ENCODE measurements at regions not wholly inside any gene's neighbourhood (a gene's known extent, or its start where the extent isn't known, plus 50 kb on each side); places are given as distances from the start of the nearest gene placed in this dataset.

DNA sequence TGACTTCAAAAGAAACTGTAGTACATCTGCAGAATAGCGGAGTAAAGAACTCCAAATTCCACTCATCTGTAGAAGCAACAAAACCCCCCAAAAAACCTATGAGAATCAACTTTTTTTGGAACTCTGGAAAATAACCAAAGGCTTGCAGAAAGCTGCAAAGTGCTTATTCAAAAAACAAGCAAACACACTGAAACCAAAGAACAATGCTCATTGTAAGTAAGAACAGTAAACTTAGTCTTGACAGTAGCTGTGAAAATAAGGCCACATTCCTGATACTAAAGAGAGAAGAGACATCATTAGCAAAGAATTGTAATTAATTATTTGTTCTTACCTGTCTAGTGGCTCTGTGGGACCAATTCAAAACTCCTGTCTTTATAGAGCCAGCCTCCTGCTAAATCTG is 534.3 kb upstream of the C16orf82 start:
- TF ChIP-seq, protein P1, sequence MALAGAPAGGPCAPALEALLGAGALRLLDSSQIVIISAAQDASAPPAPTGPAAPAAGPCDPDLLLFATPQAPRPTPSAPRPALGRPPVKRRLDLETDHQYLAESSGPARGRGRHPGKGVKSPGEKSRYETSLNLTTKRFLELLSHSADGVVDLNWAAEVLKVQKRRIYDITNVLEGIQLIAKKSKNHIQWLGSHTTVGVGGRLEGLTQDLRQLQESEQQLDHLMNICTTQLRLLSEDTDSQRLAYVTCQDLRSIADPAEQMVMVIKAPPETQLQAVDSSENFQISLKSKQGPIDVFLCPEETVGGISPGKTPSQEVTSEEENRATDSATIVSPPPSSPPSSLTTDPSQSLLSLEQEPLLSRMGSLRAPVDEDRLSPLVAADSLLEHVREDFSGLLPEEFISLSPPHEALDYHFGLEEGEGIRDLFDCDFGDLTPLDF (CRISPR knock-in tag; IDR thresholded peaks at IDR 0.05): no peak
- TF ChIP-seq, protein P2, sequence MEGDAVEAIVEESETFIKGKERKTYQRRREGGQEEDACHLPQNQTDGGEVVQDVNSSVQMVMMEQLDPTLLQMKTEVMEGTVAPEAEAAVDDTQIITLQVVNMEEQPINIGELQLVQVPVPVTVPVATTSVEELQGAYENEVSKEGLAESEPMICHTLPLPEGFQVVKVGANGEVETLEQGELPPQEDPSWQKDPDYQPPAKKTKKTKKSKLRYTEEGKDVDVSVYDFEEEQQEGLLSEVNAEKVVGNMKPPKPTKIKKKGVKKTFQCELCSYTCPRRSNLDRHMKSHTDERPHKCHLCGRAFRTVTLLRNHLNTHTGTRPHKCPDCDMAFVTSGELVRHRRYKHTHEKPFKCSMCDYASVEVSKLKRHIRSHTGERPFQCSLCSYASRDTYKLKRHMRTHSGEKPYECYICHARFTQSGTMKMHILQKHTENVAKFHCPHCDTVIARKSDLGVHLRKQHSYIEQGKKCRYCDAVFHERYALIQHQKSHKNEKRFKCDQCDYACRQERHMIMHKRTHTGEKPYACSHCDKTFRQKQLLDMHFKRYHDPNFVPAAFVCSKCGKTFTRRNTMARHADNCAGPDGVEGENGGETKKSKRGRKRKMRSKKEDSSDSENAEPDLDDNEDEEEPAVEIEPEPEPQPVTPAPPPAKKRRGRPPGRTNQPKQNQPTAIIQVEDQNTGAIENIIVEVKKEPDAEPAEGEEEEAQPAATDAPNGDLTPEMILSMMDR (IDR thresholded peaks at IDR 0.05): no peak
- TF ChIP-seq, protein P3, sequence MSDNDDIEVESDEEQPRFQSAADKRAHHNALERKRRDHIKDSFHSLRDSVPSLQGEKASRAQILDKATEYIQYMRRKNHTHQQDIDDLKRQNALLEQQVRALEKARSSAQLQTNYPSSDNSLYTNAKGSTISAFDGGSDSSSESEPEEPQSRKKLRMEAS (CRISPR knock-in tag; IDR thresholded peaks at IDR 0.05): no peak
- TF ChIP-seq CREB1 (CRISPR knock-in tag; IDR thresholded peaks at IDR 0.05) (no peak), ZNF121 (CRISPR knock-in tag; IDR thresholded peaks at IDR 0.05) (no peak), JUN (CRISPR knock-in tag; IDR thresholded peaks at IDR 0.05) (no peak), NR3C1 (CRISPR knock-in tag; conservative IDR thresholded peaks at IDR 0.05; ENCODE audit: low read depth) (no peak)
- TF ChIP-seq, protein P4, sequence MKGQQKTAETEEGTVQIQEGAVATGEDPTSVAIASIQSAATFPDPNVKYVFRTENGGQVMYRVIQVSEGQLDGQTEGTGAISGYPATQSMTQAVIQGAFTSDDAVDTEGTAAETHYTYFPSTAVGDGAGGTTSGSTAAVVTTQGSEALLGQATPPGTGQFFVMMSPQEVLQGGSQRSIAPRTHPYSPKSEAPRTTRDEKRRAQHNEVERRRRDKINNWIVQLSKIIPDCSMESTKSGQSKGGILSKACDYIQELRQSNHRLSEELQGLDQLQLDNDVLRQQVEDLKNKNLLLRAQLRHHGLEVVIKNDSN (CRISPR knock-in tag; IDR thresholded peaks at IDR 0.05): no peak
